ENCODE measurements at regions not wholly inside any gene's neighbourhood (a gene's known extent, or its start where the extent isn't known, plus 50 kb on each side); places are given as distances from the start of the nearest gene placed in this dataset.

GRCh38 chr2:128838244-128838643 is 519.6 kb upstream of the HS6ST1 start:
- no peaks in the 10 kb centered on the region for H3K4me1 ChIP-seq (replicated peaks)
- TF ChIP-seq CTCF (IDR thresholded peaks at IDR 0.05) (no peak), POLR2AphosphoS5 (IDR thresholded peaks at IDR 0.05) (no peak), POLR2A (IDR thresholded peaks at IDR 0.05) (no peak)
- no peak overlapping the region for H3K4me3 ChIP-seq
- H3K9me3 ChIP-seq = no peaks in the 10 kb centered on the region
- H3K36me3 ChIP-seq = no peaks in the 10 kb centered on the region
- no peak for DNase-seq (ENCODE audit: low spot score)
- no peak overlapping the region for H3K27ac ChIP-seq
- H3K27me3 ChIP-seq (replicated peaks; ENCODE audit: insufficient read depth) = no peaks in the 10 kb centered on the region
- intact Hi-C loops (cut with DNase I) = no loop called here
- WGBS = 95% methylated on average over 5 of the region's 5 CpGs

- intact Hi-C loops (cut with DNase I) = no loop called here
- H3K4me1 ChIP-seq (replicated peaks) = no peaks in the 10 kb centered on the region
- DNase-seq (ENCODE audit: low spot score) = no peak
- TF ChIP-seq POLR2AphosphoS5 (IDR thresholded peaks at IDR 0.05) (no peak), CTCF (IDR thresholded peaks at IDR 0.05) (no peak), POLR2A (IDR thresholded peaks at IDR 0.05) (no peak)
- H3K27me3 ChIP-seq (replicated peaks; ENCODE audit: insufficient read depth) = no peaks in the 10 kb centered on the region
- WGBS = 51% methylated on average over 3 of the region's 3 CpGs
- no peaks in the 10 kb centered on the region for H3K9me3 ChIP-seq
- H3K36me3 ChIP-seq = no peaks in the 10 kb centered on the region
- no peak overlapping the region for H3K4me3 ChIP-seq
- no peak overlapping the region for H3K27ac ChIP-seq
Observed at GRCh38 chr2:128841803-128842202, 523.1 kb upstream of the HS6ST1 start.

GRCh38 chr2:128867311-128867710 is 548.6 kb upstream of the HS6ST1 start:
- DNase-seq (ENCODE audit: low spot score) = no peak
- Histone ChIP-seq H3K9me3 (no peaks in the 10 kb centered on the region), H3K4me3 (no peak overlapping the region), H3K4me1 (replicated peaks) (no peaks in the 10 kb centered on the region), H3K36me3 (no peaks in the 10 kb centered on the region), H3K27me3 (replicated peaks; ENCODE audit: insufficient read depth) (no peaks in the 10 kb centered on the region), H3K27ac (no peak overlapping the region)
- no peak for TF ChIP-seq POLR2AphosphoS5 (IDR thresholded peaks at IDR 0.05)
- no peak for TF ChIP-seq POLR2A (IDR thresholded peaks at IDR 0.05)
- TF ChIP-seq CTCF (IDR thresholded peaks at IDR 0.05) = no peak
- intact Hi-C loops (cut with DNase I) = no loop called here
- WGBS = 49% methylated on average over 9 of the region's 9 CpGs

- Histone ChIP-seq H3K36me3 (no peaks in the 10 kb centered on the region), H3K9me3 (no peaks in the 10 kb centered on the region), H3K4me1 (replicated peaks) (no peaks in the 10 kb centered on the region), H3K27ac (no peak overlapping the region), H3K4me3 (no peak overlapping the region), H3K27me3 (replicated peaks; ENCODE audit: insufficient read depth) (no peaks in the 10 kb centered on the region)
- WGBS = 77% methylated on average over 7 of the region's 7 CpGs
- TF ChIP-seq CTCF (IDR thresholded peaks at IDR 0.05) = no peak
- TF ChIP-seq POLR2A (IDR thresholded peaks at IDR 0.05) = no peak
- intact Hi-C loops (cut with DNase I) = no loop called here
- no peak for DNase-seq (ENCODE audit: low spot score)
Observed at GRCh38 chr2:128867936-128868636, 549.4 kb upstream of the HS6ST1 start.

All from prostate gland (tissue), 2 donors.